ENCODE measurements at regions not wholly inside any gene's neighbourhood (a gene's known extent, or its start where the extent isn't known, plus 50 kb on each side); places are given as distances from the start of the nearest gene placed in this dataset.

DNA sequence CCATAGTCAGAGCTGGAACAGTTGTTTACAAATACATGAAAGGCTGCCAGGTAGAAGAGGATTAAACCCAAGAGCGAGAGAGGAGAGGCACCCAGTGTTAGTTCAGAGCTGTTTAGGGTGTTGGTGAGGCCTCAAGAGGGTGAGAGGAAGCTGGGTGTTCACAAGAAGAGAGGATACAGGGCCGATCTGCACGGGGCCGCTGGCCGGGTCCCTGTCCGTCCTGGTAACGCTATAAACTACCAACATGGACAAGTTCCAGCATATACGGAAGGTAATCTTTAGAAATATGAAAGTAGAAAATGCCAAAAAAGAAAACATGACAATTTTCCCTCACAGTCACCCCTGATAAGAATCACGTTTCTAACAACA is 109.7 kb downstream of the TMEM18 start (continued):
- TF ChIP-seq, protein P1, sequence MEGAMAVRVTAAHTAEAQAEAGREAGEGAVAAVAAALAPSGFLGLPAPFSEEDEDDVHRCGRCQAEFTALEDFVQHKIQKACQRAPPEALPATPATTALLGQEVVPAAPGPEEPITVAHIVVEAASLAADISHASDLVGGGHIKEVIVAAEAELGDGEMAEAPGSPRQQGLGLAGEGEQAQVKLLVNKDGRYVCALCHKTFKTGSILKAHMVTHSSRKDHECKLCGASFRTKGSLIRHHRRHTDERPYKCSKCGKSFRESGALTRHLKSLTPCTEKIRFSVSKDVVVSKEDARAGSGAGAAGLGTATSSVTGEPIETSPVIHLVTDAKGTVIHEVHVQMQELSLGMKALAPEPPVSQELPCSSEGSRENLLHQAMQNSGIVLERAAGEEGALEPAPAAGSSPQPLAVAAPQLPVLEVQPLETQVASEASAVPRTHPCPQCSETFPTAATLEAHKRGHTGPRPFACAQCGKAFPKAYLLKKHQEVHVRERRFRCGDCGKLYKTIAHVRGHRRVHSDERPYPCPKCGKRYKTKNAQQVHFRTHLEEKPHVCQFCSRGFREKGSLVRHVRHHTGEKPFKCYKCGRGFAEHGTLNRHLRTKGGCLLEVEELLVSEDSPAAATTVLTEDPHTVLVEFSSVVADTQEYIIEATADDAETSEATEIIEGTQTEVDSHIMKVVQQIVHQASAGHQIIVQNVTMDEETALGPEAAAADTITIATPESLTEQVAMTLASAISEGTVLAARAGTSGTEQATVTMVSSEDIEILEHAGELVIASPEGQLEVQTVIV (IDR thresholded peaks at IDR 0.05; ENCODE audit: borderline replicate concordance, partially characterized antibody): no peak
- TF ChIP-seq, protein P2, sequence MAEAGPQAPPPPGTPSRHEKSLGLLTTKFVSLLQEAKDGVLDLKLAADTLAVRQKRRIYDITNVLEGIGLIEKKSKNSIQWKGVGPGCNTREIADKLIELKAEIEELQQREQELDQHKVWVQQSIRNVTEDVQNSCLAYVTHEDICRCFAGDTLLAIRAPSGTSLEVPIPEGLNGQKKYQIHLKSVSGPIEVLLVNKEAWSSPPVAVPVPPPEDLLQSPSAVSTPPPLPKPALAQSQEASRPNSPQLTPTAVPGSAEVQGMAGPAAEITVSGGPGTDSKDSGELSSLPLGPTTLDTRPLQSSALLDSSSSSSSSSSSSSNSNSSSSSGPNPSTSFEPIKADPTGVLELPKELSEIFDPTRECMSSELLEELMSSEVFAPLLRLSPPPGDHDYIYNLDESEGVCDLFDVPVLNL (IDR thresholded peaks at IDR 0.05; ENCODE audit: low read depth, low read length): no peak
- TF ChIP-seq HDAC2 (IDR thresholded peaks at IDR 0.05): no peak
- no peak for TF ChIP-seq NBN (IDR thresholded peaks at IDR 0.05)

DNA sequence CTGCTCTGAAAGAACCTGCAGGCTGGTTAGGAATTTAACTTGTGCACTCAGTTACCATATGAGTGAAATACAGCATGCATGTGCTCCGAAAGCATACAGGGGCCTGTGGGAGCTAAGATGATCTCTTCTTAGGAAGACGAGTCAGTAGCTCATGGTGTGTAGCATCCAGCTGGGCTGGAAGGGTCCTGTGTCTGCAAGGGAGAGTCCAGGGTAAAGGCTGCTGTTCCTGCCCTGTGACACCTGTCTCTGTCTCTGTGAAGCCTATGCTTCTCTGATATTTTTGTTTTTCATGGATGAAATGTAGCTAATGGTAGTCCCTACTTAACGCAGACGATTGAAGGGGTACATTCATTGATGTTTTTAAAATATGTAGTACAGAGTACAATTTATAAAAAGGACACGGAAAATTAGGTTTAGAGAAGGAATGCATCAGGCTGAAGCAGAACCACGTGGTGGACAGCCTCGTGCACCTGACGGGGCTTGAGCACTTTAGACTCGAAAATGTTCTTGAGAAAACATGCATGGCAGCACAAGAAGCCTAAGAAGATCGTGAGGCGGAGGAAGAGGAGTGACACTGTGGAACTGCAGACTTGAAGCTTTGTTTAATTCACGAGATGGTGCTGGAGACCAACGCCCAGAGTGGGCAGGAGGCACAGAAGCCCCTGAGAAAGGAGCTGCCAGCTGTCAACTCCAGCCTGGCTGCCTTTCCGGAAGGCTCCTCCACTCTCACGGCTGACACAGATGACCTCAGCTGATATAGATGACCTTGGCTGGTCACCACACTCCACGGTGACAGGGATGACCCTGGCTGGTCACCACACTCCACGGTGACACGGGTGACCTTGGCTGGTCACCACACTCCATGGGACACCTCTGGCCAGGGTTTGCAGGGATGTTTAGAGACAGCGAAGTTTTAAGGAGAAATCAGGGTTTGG is 110.6 kb downstream of the TMEM18 start:
- BruUV-seq (replicated peaks): no TSS peak
- in situ Hi-C loops (cut with MboI): no loop called here
- POLR2A ChIA-PET: no interaction called here

More for the DNA sequence above, 110.6 kb downstream of the TMEM18 start:
- Histone ChIP-seq H3K4me2 (ENCODE audit: control insufficient read depth, insufficient read depth) (no peak overlapping the region), H3K4me3 (no peak overlapping the region), H3K9ac (ENCODE audit: control insufficient read depth, insufficient read depth, low read length) (no peak overlapping the region), H3K79me2 (ENCODE audit: control insufficient read depth, insufficient read depth, low read length) (no peaks in the 10 kb centered on the region), H3K27me3 (replicated peaks in 1 of 2; ENCODE audit: control insufficient read depth in 2 of 2, insufficient read depth in 2 of 2, low read length in 1 of 2) (no peaks in the 10 kb centered on the region), H3K27ac (ENCODE audit: control insufficient read depth, insufficient read depth) (no peak overlapping the region), H3K9me3 (replicated peaks; ENCODE audit: control insufficient read depth, insufficient read depth, low read length) (no peaks in the 10 kb centered on the region), H2AFZ (ENCODE audit: control insufficient read depth, low read depth, low read length) (no peak overlapping the region), H3K4me1 (ENCODE audit: control insufficient read depth, insufficient read depth, low read length) (no peaks in the 10 kb centered on the region), H4K20me1 (ENCODE audit: control insufficient read depth, insufficient read depth) (no peaks in the 10 kb centered on the region), H3K36me3 (ENCODE audit: control insufficient read depth in 2 of 2, insufficient read depth in 2 of 2, low read length in 1 of 2) (no peaks in the 10 kb centered on the region)
- DNase-seq (ENCODE audit: low read depth, low spot score) (no peak), ATAC-seq (no peak), FAIRE-seq (no peak)
- ChIA-PET CTCF (interaction anchor here (0.6 kb wide), 1 partner anchor 284 kb away, joined by 3 read pairs; no protein-coding TSS in a partner anchor), RAD21 (ENCODE audit: unreplicated experiment) (no interaction called here), SMC1A (ENCODE audit: uncharacterized antibody, unreplicated experiment) (no interaction called here)
- no peak for TF ChIP-seq KAT2A (conservative IDR thresholded peaks at IDR 0.05; ENCODE audit: control insufficient read depth, low read depth, low read length)
- TF ChIP-seq, protein P3, sequence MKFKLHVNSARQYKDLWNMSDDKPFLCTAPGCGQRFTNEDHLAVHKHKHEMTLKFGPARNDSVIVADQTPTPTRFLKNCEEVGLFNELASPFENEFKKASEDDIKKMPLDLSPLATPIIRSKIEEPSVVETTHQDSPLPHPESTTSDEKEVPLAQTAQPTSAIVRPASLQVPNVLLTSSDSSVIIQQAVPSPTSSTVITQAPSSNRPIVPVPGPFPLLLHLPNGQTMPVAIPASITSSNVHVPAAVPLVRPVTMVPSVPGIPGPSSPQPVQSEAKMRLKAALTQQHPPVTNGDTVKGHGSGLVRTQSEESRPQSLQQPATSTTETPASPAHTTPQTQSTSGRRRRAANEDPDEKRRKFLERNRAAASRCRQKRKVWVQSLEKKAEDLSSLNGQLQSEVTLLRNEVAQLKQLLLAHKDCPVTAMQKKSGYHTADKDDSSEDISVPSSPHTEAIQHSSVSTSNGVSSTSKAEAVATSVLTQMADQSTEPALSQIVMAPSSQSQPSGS (IDR thresholded peaks at IDR 0.05; ENCODE audit: low read length): no peak
- TF ChIP-seq MEF2B (IDR thresholded peaks at IDR 0.05; ENCODE audit: partially characterized antibody, poor library complexity, severe bottlenecking): no peak
- TF ChIP-seq NR2F1 (conservative IDR thresholded peaks at IDR 0.05): no peak
- TF ChIP-seq POLR2A (IDR thresholded peaks at IDR 0.05; ENCODE audit: low read depth, low read length): no peak
- no peak for TF ChIP-seq RELA (IDR thresholded peaks at IDR 0.05; ENCODE audit: borderline replicate concordance, partially characterized antibody)
- 25% methylated on average over 19 of the region's 19 CpGs for WGBS (ENCODE audit: insufficient coverage, insufficient replicate concordance, low lambda C conversion rate, missing lambda C conversion rate)
- intact Hi-C loops (cut with micrococcal nuclease; ENCODE audit: unreplicated experiment): no loop called here

All from GM12878 (cell line).